ENCODE measurements at regions not wholly inside any gene's neighbourhood (a gene's known extent, or its start where the extent isn't known, plus 50 kb on each side); places are given as distances from the start of the nearest gene placed in this dataset.
"Not testable (repeated sequence)": the region's sequence is repeated elsewhere in the genome, so short reads cannot be mapped to it uniquely, and the experiment has no call there.

- FAIRE-seq = no peak
Measured at GRCh38 chr2:150261691-150262090, 225.8 kb downstream of the RND3 start.

GRCh38 chr2:150260636-150261035 lies 226.8 kb downstream of the RND3 start:
- no peak for FAIRE-seq

GRCh38 chr2:150259746-150260145 lies 227.7 kb downstream of the RND3 start:
- FAIRE-seq = no peak

GRCh38 chr2:150258781-150259307 lies 228.6 kb downstream of the RND3 start:
- FAIRE-seq = no peak

- peak; percentile 72 for FAIRE-seq
Measured at GRCh38 chr2:150256736-150257135, 230.7 kb downstream of the RND3 start.

- FAIRE-seq = no peak
Measured at GRCh38 chr2:150255528-150255927, 231.9 kb downstream of the RND3 start.

- FAIRE-seq = not testable (repeated sequence)
Measured at GRCh38 chr2:150249735-150250134, 237.7 kb downstream of the RND3 start.

- FAIRE-seq = no peak
Measured at GRCh38 chr2:150247481-150247880, 240.0 kb downstream of the RND3 start.

GRCh38 chr2:150234787-150235446 lies 252.6 kb downstream of the RND3 start:
- no peak for FAIRE-seq

GRCh38 chr2:150232871-150233270 lies 254.6 kb downstream of the RND3 start:
- FAIRE-seq = no peak

GRCh38 chr2:150232321-150232720 lies 255.1 kb downstream of the RND3 start:
- no peak for FAIRE-seq

- FAIRE-seq = no peak
Measured at GRCh38 chr2:150230616-150231015, 256.9 kb downstream of the RND3 start.

- FAIRE-seq = no peak
Measured at GRCh38 chr2:150230004-150230403, 257.5 kb downstream of the RND3 start.

- FAIRE-seq = no peak
Measured at GRCh38 chr2:150228936-150229335, 258.5 kb downstream of the RND3 start.

- FAIRE-seq = no peak
Measured at GRCh38 chr2:150225030-150225429, 262.4 kb downstream of the RND3 start.

- no peak for FAIRE-seq
Measured at GRCh38 chr2:150224321-150224720, 263.1 kb downstream of the RND3 start.

- FAIRE-seq = no peak
Measured at GRCh38 chr2:150222942-150223341, 264.5 kb downstream of the RND3 start.

- no peak for FAIRE-seq
Measured at GRCh38 chr2:150222379-150222778, 265.1 kb downstream of the RND3 start.

GRCh38 chr2:150219861-150220260 lies 267.6 kb downstream of the RND3 start:
- no peak for FAIRE-seq

GRCh38 chr2:150215041-150215440 lies 272.4 kb downstream of the RND3 start:
- FAIRE-seq = no peak

GRCh38 chr2:150214626-150215025 lies 272.8 kb downstream of the RND3 start:
- FAIRE-seq = no peak

GRCh38 chr2:150212722-150213171 lies 274.7 kb downstream of the RND3 start:
- FAIRE-seq = no peak

GRCh38 chr2:150211164-150211631 lies 276.3 kb downstream of the RND3 start:
- FAIRE-seq = no peak

- FAIRE-seq = no peak
Measured at GRCh38 chr2:150209746-150210145, 277.7 kb downstream of the RND3 start.

GRCh38 chr2:150208689-150209088 lies 278.8 kb downstream of the RND3 start:
- no peak for FAIRE-seq

All from endometrium (tissue), 2 donors.